Dermis microvascular lymphatic vessel endothelial cell (primary cell): ENCODE measurements at regions not wholly inside any gene's neighbourhood (a gene's known extent, or its start where the extent isn't known, plus 50 kb on each side); places are given as distances from the start of the nearest gene placed in this dataset.
"Not testable (repeated sequence)": the region's sequence is repeated elsewhere in the genome, so short reads cannot be mapped to it uniquely, and the experiment has no call there.

Experiments used
- DNase-seq, 2 donors: peaks; one replicate each; pipeline versions ENCODE4 v3.0.0 to v3.0.0-alpha.2; 2010; ENCODE audit warnings: low read depth in 2 of 2

DNA sequence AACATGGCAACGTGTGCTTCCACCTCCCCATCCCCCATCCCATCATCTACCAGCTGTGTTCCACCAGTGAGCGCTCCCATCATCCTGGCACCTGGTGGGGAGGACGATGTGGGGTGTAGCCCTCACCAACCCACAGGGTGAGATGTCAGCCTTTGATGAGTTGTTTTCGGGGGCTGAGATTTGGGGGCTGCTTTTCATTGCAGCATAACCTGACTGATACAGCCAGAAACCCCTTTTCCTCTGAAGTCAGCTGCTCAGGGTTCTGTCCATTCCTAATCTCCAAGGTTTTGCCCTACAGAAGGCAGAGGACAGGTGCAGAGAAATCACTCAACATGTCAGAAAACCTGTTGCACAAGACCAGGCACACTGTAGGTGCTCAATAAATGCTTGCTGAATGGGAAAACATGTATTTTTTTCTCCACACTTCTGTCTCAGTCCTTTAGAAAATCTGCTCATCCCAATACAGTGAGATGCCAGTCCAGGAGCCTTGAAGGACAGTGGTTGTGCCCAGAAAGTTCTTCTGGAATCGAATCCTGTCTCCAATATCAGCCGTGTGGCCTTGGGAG, 239.8 kb downstream of the RBM19 start:
- DNase-seq: no peak

DNA sequence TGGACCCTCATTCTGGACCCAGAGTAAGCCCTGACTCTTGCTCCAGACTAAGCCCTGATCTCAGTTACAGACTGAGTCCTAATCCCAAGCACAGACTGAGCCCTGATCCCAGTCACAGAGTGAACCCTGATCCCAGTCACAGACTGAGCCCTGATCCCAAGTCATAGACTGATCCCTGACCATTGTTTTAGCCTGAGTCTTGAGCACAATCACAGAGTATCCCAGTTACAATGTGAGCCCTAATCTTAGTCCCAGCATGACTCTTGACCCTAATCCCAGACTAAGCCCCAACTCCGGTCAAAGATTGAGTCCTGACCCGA, 240.6 kb downstream of the RBM19 start:
- no peak for DNase-seq

DNA sequence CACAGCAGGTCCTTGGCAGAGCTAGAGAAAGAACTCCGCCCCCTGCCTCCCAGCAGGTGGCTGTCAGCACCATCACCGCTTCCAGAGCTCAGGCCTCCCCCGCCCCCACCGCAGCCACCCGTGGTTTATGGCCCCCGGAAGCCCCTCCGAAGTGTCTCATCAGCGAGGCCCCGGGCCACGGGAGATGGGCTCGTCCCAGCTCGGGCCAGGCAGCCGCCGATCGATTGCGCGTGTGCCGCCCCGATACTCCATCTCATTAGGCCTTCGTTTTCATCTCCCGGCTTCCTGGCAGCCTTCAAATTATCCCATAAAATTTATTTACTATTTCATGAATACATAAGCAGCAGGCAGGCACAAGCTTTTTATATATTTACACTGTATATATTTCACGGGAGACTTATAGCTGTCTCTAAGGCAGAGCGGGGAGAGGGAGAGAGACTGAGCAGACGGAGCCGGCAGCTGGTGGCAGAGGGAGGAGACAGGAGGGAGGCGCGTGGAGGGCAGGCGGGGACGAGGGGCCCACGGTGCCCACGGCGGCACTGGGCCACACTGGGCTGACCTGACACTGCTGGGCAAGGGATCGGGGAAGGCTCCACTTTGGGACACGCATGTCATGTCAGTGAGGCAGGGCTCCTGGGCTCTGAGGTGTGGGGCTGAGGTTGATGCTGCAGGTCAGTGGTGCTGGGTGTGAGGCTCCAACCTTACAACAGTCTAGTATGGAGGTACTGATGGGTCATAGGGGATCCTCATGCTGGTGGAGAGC, 241.2 kb downstream of the RBM19 start:
- DNase-seq: no peak

DNA sequence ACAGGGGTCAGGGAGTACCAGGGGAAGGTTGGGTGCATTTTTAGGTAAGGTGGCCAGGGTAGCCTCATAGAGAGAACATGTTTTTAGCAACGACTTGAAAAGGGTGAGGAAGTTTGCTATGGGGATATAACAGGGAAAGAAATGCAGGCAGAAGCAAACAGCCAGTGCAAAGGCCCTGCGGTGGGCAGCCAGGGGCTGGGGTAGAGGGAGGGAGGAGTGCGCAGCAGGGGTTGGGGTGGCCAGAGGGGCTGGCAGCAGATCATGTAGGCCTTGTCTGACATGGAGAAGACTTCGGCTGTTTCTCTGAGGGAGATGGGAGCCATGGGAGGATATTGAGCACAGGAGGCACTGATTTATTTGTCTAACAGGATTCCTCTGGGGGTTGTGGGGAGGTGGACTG, 242.5 kb downstream of the RBM19 start:
- no peak for DNase-seq

DNA sequence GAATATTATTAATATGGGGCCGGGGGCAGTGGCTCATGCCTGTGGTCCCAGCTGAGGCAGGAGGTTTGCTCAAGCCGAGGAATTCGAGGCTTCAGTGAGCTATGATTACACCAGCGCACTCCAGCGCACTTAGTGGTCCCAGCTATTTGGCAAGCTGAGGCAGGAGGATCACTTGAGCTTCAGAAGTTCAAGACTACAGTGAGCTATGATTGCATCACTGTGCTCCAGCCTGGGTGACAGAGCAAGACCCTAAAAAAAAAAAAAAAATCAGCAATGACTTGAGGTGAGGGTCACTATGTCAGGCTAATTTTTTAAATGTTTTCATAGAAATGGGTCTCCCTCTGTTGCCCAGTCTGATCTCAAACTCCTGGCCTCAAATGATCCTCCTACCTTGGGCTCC, 243.4 kb downstream of the RBM19 start:
- DNase-seq: no peak

DNA sequence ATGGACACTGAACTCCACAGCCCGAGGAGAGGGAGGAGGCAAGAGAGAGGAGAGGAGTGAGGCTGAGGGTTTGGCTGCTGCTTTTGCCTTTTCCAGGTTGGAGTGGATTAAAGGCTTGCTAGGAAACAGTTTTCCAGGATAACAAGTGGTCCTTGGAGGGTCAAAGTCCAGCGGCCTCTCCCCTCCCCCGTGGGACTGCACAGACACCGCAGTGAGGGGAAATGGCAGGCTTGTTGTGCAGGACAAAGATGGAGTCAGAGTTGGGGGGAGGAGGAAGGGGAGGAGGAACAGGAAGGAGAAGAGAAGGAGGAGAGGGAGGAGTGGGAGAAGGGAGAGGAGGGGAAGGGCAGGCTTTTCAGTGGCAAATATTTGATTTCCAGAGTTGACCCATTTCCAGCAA, 245.5 kb downstream of the RBM19 start:
- DNase-seq: no peak

DNA sequence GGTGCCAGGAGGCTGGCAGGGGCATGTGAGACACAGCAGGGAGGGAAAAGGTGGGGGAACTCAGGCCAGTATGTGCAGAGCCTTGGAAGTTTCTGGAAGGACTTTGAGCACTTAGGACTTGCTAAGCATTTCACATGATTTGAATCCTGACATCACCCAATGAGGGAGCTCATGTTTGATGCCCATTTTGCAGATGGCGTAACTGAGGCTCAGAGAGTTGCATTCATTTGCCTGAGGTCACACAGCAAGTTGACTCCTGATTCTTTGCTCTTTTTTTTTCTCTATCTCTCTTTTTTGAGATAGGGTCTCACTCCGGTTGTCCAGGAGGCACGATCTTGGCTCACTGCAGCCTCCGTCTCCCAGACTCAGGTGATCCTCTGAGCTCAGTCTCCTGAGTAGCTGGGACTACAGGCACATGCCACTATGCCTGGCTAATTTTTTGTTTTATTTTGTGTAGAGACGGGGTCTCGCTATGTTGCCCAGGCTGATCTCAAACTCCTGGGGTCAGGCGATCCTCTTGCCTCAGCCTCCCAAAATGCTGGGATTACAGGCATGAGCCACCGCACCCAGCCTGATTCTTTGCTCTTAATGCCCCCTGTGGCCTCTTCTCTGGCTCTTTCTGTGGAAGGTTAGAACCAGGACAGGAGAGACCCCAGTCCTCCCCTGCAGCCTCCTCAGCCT, 246.1 kb downstream of the RBM19 start:
- no peak for DNase-seq

DNA sequence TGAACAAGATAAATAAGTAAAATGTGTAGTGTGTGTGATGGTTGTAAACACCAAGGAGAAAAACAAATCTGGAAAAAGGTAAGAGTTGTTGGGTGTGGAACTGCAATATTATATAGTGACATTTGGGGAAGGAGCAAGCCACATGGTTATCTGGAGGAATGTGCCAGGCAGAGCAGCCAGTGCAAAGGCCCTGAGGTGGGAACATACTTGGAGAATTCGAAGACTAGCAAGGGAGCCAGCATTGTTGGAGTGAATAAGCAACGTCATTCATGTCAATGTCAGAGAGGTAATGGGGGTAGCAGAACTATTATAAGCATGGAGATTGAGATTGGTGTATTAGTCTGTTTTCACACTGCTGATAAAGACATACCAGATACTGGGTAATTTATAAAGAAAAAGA, 241.5 kb upstream of the LHX5 start:
- no peak for DNase-seq

DNA sequence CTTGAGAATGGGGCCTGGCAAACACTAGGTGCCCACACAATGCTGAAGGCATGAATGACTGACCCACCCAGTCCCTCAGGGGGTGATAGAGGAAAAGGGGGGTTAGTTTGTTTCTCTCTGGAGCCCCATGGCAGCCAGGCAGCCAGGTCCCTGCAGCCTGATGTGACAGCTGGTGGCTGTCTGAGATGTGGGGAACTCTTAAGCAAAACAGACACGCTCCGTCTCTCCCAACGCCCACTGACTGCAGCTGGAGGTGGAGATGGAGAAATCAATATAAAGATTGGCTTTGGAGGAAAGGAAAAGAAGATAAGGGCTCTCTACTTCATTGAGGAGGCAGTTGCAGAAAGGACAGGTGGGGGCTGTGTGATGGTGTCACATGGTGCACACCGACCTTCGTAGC, 240.8 kb upstream of the LHX5 start:
- no peak for DNase-seq

DNA sequence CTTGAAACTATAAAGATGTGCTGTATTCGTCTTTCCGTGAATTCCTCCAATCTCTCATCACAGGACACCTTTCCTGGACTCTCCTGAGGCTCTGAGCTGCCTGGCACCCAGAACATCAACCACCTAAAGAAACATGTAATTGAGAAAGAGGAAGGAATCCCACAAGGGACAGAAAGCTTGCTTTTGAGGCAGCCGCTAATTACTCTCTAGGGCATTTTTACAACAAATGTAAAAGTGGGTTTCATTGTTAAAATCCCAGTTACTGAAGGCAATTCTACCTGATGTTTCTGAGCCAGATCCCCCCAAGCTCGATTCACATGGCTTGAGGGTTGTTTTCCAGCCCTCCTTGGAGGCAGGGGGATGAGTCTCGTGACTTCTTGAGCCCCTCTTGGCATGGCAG, 238.5 kb upstream of the LHX5 start:
- no peak for DNase-seq

DNA sequence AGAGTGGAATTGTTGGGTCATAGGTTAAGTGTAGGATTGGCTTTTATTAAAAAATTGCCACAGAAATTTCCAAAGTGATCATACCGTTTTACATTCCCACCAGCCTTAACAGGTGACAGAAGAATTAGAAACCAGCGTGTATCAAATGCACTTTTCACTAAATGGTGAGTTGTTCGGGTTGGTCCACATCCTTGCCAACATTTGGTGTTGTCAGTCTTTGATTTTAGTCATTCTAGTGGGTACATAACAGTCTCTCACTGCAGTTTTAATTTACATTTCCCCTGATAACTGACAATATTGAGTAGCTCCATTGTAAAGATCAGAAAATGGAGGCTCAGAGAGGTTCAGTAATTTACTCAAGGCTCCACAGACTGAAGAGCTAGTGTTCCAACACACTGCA, 237.8 kb upstream of the LHX5 start:
- no peak for DNase-seq

DNA sequence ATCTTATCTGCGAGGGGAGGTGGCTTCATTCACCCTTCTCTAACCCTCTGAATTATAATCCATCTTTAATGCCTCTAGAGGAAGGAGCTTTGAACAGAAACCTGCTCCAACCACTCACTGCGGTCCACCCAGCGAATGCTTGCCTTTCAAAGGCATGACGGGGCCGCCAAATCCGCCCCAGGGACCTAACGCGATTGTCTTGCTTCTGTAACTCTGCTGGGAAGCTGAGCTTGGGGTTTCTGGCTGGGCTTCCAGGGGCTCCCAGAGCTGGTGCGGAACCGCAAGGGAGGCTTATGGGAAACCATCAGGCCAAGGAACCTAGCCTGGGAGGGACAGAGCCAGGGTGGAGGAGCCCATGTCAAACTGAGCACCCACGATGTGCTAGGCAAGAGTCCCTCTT, 231.2 kb upstream of the LHX5 start:
- DNase-seq: no peak

DNA sequence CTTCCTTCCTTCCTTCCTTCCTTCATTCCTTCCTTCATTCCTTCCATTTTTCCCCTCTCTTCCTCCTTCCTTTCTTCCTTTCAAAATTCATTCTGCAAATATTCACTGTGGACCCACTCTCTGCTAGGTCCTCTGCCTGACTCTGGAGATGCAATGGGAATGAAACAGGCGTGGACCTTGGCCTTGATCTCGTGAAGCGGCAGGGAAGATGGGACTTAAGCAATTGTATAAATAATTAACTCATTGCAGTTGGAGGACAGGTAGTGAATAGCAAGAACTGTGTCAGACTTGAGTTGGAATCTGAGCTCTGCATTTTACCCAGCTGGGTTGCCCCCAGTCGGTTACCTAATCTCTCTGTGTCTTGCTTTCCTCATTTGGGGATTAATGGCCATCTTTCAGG, 230.6 kb upstream of the LHX5 start:
- DNase-seq: no peak

DNA sequence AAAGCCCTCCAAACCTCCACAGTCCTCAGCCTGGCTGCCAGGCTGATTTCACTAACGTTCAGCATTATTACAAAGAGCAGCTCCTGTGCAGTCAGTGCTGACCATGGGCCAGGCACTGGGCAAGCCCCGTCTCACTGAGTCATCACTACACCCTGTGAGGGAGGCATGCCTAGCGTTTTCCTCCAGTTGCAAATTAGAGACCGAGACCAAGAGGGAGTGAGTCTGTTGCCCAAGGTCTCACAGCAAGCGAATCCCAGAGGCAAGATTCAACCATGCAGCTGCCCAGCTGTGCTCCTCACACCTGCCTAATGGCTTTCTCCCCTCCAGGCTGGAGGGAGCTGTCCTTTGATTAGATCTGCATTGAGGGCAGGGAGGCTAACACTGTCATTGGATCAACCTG, 229.3 kb upstream of the LHX5 start:
- no peak for DNase-seq

DNA sequence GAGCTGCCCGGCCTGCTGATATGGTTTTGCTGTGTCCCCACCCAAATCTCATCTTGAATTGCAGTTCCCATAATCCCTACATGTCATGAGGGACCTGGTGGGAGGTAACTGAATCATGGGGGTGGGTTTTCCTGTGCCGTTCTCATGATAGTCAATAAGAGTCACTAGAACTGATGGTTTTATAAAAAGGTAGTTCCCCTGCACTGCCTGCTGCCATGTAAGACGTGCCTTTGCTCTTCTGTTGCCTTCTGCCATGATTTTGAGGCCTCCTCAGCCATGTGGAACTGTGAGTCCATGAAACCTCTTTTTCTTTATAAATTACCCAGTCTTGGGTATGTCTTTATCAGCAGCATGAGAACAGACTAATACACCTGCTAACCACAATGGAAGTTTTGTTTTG, 228.3 kb upstream of the LHX5 start:
- DNase-seq: not testable (repeated sequence)

DNA sequence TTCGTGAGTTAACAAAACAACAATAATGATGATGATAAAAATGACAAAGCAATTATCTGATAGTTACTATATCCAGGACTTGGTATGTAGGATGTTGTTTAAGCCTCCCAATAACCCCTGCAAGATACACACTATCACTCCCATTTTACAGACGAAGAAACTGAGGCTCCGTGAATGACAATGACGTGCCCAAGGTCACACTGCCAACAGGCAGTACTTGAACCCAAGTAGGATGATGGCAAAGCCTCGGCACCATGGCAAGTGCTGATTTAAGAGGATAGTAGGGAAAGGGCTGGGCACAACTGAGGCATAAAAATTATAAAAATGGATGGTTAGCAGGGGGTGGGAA, 226.8 kb upstream of the LHX5 start:
- no peak for DNase-seq

DNA sequence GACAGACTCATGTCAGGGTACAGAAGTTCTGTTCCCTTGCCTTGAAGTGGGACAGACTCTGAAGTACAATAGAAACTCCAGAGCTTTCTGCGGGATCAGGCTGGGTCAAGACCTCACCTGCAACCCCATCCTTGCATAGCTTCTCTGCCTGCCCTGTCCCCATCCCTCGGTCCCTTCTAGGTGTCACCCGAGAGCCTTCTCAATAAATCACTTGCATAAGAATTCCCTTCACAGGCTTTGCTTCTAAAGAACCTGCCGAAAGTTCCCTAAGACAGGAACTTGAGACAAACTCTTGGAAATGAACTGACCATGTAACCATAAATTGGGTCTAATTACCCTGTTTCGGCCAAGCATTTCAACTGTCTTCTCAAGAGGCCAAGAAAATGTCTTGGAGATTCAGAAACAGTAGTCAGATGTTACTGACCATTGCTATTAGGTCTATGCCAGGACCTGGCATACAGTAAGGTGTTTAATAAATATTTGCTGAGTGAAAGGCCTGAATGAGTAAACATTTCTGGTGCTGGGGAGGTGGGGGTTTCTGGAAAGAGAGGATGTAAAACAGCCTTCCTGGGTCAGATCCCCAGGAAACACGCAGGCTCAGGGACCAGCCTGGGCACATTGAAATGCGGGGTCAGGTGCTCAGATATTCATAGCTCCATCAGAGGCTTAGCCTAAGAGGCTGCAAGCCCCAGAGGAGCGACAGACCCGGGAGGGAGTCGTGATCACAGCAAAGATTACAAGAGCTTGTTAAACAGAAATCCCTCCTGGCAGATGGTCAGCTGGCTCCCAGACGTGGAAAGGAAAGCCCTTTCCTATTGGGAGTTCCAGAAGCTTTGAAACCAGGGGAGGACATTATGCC, 226.2 kb upstream of the LHX5 start:
- no peak for DNase-seq

DNA sequence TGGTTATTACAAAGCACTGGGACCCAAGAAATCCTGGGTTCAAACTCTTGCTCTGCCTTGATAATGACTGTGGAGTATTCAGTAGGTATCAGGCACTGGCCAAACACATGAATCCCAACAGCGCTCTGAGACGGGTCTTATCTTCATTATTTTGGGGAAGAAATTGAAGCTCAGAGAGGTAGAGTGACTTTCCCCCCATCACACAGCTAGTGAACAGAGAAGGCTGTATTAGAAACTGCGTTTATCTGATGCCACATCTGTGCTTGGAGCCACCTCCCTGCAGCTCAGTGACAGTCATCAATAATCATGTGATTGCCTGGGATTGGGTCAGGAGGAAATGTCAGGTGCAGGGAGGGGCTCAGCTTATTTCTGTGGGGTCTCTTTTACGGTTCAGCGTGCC, 225.4 kb upstream of the LHX5 start:
- DNase-seq: no peak

DNA sequence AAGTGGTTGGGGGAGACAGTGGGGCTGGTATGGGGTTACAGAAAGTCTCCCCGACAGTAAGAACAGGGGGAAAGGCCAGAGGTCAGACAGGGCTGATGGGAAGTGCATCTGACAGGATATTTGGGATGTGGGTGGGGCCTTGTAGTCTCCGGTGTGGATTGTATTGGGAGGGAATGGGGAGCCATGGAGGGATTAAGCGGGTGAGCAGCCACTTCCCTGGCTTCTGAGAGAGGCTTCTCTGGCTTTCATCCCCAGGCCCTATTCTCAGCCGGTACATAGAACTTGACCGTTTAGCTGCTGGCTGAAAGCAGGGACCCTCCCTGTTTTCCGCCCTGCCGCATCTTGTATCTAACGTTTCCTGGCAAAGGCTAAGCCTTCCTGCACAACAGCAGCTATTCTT, 222.0 kb upstream of the LHX5 start:
- no peak for DNase-seq

DNA sequence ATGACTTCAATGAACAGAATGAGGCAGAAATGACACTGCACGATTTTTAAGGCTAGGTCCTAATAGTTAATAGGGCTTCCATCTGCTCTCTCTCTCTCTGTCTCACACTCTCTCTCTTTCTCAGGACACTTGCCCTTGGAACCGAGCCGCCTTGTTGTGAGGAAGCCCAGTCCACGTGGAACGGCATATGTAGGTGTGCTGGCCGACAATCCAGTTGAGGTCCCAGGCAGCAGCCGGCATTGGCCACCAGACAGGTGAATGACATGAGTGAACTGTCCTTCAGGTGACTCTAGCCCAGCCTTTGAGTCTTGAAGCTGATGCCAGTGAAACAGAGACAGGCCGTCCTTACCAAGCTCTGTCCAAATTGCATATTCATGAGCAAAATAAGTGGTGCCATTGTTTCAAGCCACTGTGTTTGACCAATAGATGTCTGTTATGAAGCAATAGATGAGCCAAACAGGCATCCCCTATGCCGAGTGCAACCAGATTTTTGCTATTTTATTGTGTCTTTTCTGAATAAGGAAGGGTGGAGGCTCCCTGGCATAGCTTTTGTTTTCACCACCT, 217.5 kb upstream of the LHX5 start:
- no peak for DNase-seq

DNA sequence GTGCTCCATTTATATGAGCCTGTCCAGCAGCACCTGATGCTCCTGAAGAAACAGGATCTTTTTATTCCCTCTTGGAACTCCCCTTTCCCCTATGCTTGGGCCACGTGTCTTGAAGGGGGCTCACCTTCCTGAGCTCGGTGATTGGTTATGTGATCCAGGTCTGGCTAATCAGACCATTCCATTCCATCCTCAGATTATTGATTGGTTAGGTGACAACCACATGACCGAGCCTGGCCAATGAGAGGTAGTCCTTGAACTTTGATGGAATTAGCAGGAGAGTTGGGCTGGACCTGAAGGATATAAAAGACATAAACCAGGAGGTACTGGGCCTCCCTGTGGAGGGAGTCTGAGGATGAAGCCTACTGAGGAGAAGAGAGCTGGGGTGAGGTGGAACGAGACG, 216.6 kb upstream of the LHX5 start:
- DNase-seq: no peak
